CD4-positive, alpha-beta T cell (primary cell): ENCODE measurements at regions not wholly inside any gene's neighbourhood (a gene's known extent, or its start where the extent isn't known, plus 50 kb on each side); places are given as distances from the start of the nearest gene placed in this dataset.

Source experiments
- ATAC-seq: fragments of 200-7000 bp; cut with Tn5 transposase; one replicate; pipeline ENCODE4 v1.10.0; 2022; ENCODE audit warnings: mild to moderate bottlenecking; ENCODE audit not compliant: poor library complexity
- CTCF ChIA-PET: fragments of 350-600 bp; sonication (Branson Sonifier 250); formaldehyde crosslinking; loops from one replicate; lab custom pipeline; 2021; ENCODE audit warnings: antibody characterized with exemption, inconsistent platforms; lab: Charles Lee
- POLR2A ChIA-PET: fragments of 350-600 bp; sonication (Branson Sonifier 250); formaldehyde crosslinking; loops from one replicate; lab custom pipeline; 2021; ENCODE audit warnings: antibody characterized with exemption, inconsistent platforms; lab: Charles Lee
- DNase-seq, 14 experiments: peaks; one replicate each; pipeline ENCODE4 v3.0.0-alpha.2; 2013 to 2020; ENCODE audit warnings: mixed read lengths in 2 of 14
- H3K27ac ChIP-seq, 2 donors: one replicate each; pipeline versions ENCODE4 v1.5.1 to v1.7.0; 2013; ENCODE audit warnings: low read length in 2 of 2, low read depth in 1 of 2, mild to moderate bottlenecking in 1 of 2
- H3K27me3 ChIP-seq, 2 experiments: 1 replicate in 1 of 2; 2 replicates in 1 of 2; pipeline versions ENCODE4 v1.6.1 to v1.7.0; 2013; ENCODE audit warnings: low read length in 2 of 2, control low read depth in 1 of 2, mild to moderate bottlenecking in 1 of 2, moderate library complexity in 1 of 2; ENCODE audit not compliant: insufficient read depth in 2 of 2, control insufficient read depth in 1 of 2
- H3K36me3 ChIP-seq: one replicate; pipeline ENCODE4 v1.6.1; 2013; ENCODE audit warnings: low read length, control low read depth; ENCODE audit not compliant: insufficient read depth
- H3K4me1 ChIP-seq: one replicate; pipeline ENCODE4 v1.6.1; 2013; ENCODE audit warnings: low read length, control low read depth; ENCODE audit not compliant: insufficient read depth
- H3K4me3 ChIP-seq: one replicate; pipeline ENCODE4 v1.5.1; 2013; ENCODE audit warnings: mild to moderate bottlenecking, low read length, moderate library complexity
- H3K9me3 ChIP-seq, 2 experiments: 1 replicate in 1 of 2; 2 replicates in 1 of 2; pipeline versions ENCODE4 v1.6.1 to v1.7.0; 2013; ENCODE audit warnings: low read length in 2 of 2, mild to moderate bottlenecking in 2 of 2, control low read depth in 1 of 2, moderate library complexity in 1 of 2; ENCODE audit not compliant: control insufficient read depth in 1 of 2, insufficient read depth in 1 of 2
- H3K27ac Mint-ChIP-seq: one replicate; pipeline ENCODE4 v1.8.0; 2020; ENCODE audit warnings: mixed read lengths
- H3K27me3 Mint-ChIP-seq: one replicate; pipeline ENCODE4 v1.8.0; 2021; ENCODE audit warnings: mixed read lengths
- H3K36me3 Mint-ChIP-seq: one replicate; pipeline ENCODE4 v1.8.0; 2021; ENCODE audit warnings: low read depth, mixed read lengths
- H3K4me1 Mint-ChIP-seq: one replicate; pipeline ENCODE4 v1.8.0; 2021; ENCODE audit warnings: low read depth, mixed read lengths
- H3K4me3 Mint-ChIP-seq: one replicate; pipeline ENCODE4 v1.8.0; 2020; ENCODE audit warnings: mild to moderate bottlenecking, mixed read lengths
- H3K9me3 Mint-ChIP-seq: one replicate; pipeline ENCODE4 v1.8.0; 2020; ENCODE audit warnings: mixed read lengths
- intact Hi-C, 2 experiments: fragments of 100-400 bp; cut with DNase I in 1 of 2; cut with micrococcal nuclease in 1 of 2; formaldehyde crosslinking; loops; one replicate each; pipeline versions ENCODE4 v1.15.1 to v1.9.0; 2023 to 2025; cut with DNase I, micrococcal nuclease
- TF ChIP-seq, protein P1 (sequence below): fragments of 200-600 bp; IDR thresholded peaks from one replicate; pipeline ENCODE4 v1.8.0; 2022; ENCODE audit warnings: antibody characterized with exemption, mild to moderate bottlenecking

GRCh38 chr15:72866182-72866581, 82.6 kb upstream of the ADPGK start:
- Mint-ChIP-seq H3K9me3 (no peaks in the 10 kb centered on the region), H3K27ac (no peak overlapping the region), H3K4me1 (no peaks in the 10 kb centered on the region), H3K27me3 (peaks cover 18% of the 10 kb centered on the region), H3K36me3 (no peaks in the 10 kb centered on the region), H3K4me3 (no peak overlapping the region)
- Histone ChIP-seq H3K27ac (no peak overlapping the region), H3K36me3 (no peaks in the 10 kb centered on the region), H3K27me3 (peaks cover 0 to 5% of the 10 kb centered on the region in 2 experiments), H3K4me3 (no peak overlapping the region), H3K9me3 (no peaks in the 10 kb centered on the region), H3K4me1 (no peaks in the 10 kb centered on the region)
- ChIA-PET POLR2A (no interaction called here), CTCF (no interaction called here)
- DNase-seq (no peak), ATAC-seq (no peak)
- intact Hi-C loops, result no loop called here
- TF ChIP-seq, protein P1, sequence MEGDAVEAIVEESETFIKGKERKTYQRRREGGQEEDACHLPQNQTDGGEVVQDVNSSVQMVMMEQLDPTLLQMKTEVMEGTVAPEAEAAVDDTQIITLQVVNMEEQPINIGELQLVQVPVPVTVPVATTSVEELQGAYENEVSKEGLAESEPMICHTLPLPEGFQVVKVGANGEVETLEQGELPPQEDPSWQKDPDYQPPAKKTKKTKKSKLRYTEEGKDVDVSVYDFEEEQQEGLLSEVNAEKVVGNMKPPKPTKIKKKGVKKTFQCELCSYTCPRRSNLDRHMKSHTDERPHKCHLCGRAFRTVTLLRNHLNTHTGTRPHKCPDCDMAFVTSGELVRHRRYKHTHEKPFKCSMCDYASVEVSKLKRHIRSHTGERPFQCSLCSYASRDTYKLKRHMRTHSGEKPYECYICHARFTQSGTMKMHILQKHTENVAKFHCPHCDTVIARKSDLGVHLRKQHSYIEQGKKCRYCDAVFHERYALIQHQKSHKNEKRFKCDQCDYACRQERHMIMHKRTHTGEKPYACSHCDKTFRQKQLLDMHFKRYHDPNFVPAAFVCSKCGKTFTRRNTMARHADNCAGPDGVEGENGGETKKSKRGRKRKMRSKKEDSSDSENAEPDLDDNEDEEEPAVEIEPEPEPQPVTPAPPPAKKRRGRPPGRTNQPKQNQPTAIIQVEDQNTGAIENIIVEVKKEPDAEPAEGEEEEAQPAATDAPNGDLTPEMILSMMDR, result no peak

DNA sequence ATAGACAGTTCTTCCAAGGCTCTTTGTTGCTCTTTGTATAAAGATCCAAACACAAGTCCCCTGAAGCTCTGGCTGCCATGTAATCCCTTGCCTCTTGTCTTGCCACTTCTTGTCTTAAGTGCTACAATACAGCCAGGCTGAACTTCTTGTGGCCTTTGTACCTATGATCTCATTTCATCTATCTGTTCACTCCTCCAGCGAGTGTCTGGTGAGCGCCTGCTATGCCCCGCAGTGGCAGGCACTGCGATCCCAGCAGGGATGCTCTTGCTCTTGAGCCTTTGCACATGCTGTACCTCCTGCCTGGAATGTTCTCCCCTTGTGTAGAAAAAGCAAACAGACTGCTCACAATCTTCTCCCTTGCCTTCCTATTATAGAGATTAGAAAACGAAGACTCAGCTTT, 81.9 kb upstream of the ADPGK start:
- CTCF ChIA-PET, result no interaction called here
- Mint-ChIP-seq H3K9me3 (no peaks in the 10 kb centered on the region), H3K27ac (no peak overlapping the region), H3K36me3 (no peaks in the 10 kb centered on the region), H3K4me1 (no peaks in the 10 kb centered on the region), H3K27me3 (peaks cover 18% of the 10 kb centered on the region), H3K4me3 (no peak overlapping the region)
- POLR2A ChIA-PET, result no interaction called here
- Histone ChIP-seq H3K4me1 (no peaks in the 10 kb centered on the region), H3K9me3 (no peaks in the 10 kb centered on the region), H3K4me3 (no peak overlapping the region), H3K36me3 (no peaks in the 10 kb centered on the region), H3K27me3 (peaks cover 0 to 5% of the 10 kb centered on the region in 2 experiments), H3K27ac (no peak overlapping the region)
- TF ChIP-seq, protein P1, result no peak
- ATAC-seq (no peak), DNase-seq (no peak)
- intact Hi-C loops, result no loop called here

GRCh38 chr15:72864681-72865080, 81.1 kb upstream of the ADPGK start:
- Mint-ChIP-seq H3K9me3 (no peaks in the 10 kb centered on the region), H3K27me3 (peaks cover 18% of the 10 kb centered on the region), H3K4me1 (no peaks in the 10 kb centered on the region), H3K4me3 (no peak overlapping the region), H3K36me3 (no peaks in the 10 kb centered on the region), H3K27ac (no peak overlapping the region)
- ATAC-seq (no peak), DNase-seq (no peak)
- ChIA-PET CTCF (interaction anchor here (0.6 kb wide), 1 partner anchor 15 kb away, joined by 3 read pairs; no protein-coding TSS in a partner anchor), POLR2A (no interaction called here)
- Histone ChIP-seq H3K4me1 (no peaks in the 10 kb centered on the region), H3K27ac (no peak overlapping the region), H3K4me3 (no peak overlapping the region), H3K36me3 (no peaks in the 10 kb centered on the region), H3K27me3 (peaks cover 0 to 5% of the 10 kb centered on the region in 2 experiments), H3K9me3 (no peaks in the 10 kb centered on the region)
- intact Hi-C loops, result no loop called here
- TF ChIP-seq, protein P1, result no peak
